ENCODE measurements at regions not wholly inside any gene's neighbourhood (a gene's known extent, or its start where the extent isn't known, plus 50 kb on each side); places are given as distances from the start of the nearest gene placed in this dataset.

DNA sequence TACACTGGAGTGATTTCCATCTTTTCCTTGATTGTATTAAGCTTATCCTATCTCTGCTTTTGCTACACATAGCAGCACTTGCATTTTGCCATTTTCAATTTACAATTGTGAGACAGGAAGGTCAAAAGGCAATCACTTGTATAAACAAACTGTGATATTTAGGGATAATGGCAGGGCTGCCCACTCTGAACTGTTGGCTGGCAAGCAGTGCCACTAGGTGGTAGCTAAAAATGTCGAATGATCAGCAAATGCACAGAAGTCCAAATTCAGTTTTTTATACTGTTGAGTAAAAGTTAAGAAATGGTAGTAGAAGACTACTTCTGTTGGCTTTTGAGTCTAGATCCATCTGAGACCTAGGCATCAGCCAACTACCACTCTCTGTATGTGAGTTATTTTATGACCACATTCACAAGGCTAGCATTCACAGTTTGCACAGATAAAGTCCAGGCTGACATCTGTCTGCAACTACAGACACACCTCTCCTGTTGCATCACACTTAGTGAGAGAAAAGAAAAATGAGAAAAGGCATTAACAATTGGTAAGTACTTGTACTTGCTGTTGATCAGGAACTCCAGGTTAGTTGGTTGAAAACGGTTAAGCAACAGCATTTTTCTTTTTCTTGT is 108.8 kb upstream of the ASTN2 start:
- H3K27me3 ChIP-seq (ENCODE audit: control insufficient read depth, insufficient read depth) = no peaks in the 10 kb centered on the region
- H3K27ac ChIP-seq (ENCODE audit: low read length) = no peak overlapping the region
- H3K4me1 ChIP-seq (ENCODE audit: control insufficient read depth, insufficient read depth, low read length) = no peaks in the 10 kb centered on the region
- 67% methylated on average over 2 of the region's 2 CpGs for WGBS
- H3K9me3 ChIP-seq (ENCODE audit: control insufficient read depth, low read length) = no peaks in the 10 kb centered on the region
- intact Hi-C loops (cut with DNase I) = no loop called here
- no peak overlapping the region for H3K4me3 ChIP-seq (ENCODE audit: low read length)
- DNase-seq (no peak), ATAC-seq (no peak)

DNA sequence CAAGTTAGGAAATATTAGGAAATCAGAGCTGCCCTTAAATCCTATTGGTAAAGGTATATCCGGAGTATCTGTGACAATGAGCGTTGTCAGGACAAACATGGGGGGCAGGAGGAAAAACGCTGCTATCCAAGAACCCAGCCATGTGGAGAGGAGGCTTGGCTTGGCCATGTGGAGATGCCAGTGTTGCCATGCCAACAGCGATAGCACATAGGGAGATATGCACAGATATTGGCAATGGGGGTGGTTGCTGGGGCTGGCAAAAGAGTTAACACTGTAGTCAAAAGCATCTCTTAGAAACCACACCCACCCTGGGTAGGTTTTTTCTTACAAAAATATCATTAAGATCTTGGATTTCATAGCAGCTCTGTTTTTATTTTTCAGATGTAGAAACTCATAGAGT is 106.4 kb upstream of the ASTN2 start:
- H3K9me3 ChIP-seq (ENCODE audit: control insufficient read depth, low read length) = no peaks in the 10 kb centered on the region
- no peak overlapping the region for H3K27ac ChIP-seq (ENCODE audit: low read length)
- intact Hi-C loops (cut with DNase I) = no loop called here
- no peak overlapping the region for H3K4me3 ChIP-seq (ENCODE audit: low read length)
- WGBS = 82% methylated on average over 4 of the region's 4 CpGs
- ATAC-seq (no peak), DNase-seq (no peak)
- no peaks in the 10 kb centered on the region for H3K4me1 ChIP-seq (ENCODE audit: control insufficient read depth, insufficient read depth, low read length)
- H3K27me3 ChIP-seq (ENCODE audit: control insufficient read depth, insufficient read depth) = no peaks in the 10 kb centered on the region

GRCh38 chr9:117516676-117517632 is 102.1 kb upstream of the ASTN2 start:
- WGBS = 62% methylated on average over 4 of the region's 4 CpGs
- Histone ChIP-seq H3K9me3 (ENCODE audit: control insufficient read depth, low read length) (no peaks in the 10 kb centered on the region), H3K27me3 (ENCODE audit: control insufficient read depth, insufficient read depth) (no peaks in the 10 kb centered on the region), H3K4me1 (ENCODE audit: control insufficient read depth, insufficient read depth, low read length) (no peaks in the 10 kb centered on the region), H3K4me3 (ENCODE audit: low read length) (no peak overlapping the region), H3K27ac (ENCODE audit: low read length) (no peak overlapping the region)
- intact Hi-C loops (cut with DNase I) = no loop called here
- DNase-seq (no peak), ATAC-seq (no peak)

DNA sequence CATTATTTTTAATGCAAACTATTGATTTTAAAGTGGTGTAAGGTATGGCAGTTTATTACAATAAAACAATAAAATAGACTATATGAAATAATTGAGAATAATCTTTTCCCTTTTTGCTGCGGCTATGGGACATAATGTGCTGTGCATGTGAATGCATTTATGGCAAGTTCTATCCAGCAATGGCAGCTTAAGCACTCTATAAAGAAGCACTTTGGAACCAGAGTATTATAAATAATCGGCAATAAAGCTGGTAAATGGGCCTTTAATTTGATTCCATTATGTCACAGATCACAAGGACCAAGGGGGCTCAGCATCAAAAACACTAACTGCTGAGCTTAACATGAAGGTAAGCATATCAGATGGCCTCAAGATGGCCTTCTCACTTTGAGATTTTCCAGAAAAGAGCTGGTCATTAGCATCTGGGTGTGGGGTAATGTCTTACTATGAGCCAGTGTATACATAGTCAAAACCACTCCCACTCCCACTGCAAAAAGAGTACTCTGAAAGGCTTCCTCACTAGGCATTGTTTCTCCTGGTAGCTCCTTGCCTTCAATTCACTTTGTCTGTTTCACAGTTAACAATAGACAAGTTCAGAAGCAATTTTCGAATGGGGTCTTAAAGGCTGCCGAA is 97.1 kb upstream of the ASTN2 start:
- H3K9me3 ChIP-seq (ENCODE audit: control insufficient read depth, low read length) = no peaks in the 10 kb centered on the region
- H3K4me1 ChIP-seq (ENCODE audit: control insufficient read depth, insufficient read depth, low read length) = no peaks in the 10 kb centered on the region
- ATAC-seq (no peak), DNase-seq (no peak)
- no peak overlapping the region for H3K27ac ChIP-seq (ENCODE audit: low read length)
- H3K27me3 ChIP-seq (ENCODE audit: control insufficient read depth, insufficient read depth) = no peaks in the 10 kb centered on the region
- intact Hi-C loops (cut with DNase I) = no loop called here
- no peak overlapping the region for H3K4me3 ChIP-seq (ENCODE audit: low read length)
- WGBS = 81% methylated on average over 4 of the region's 4 CpGs

DNA sequence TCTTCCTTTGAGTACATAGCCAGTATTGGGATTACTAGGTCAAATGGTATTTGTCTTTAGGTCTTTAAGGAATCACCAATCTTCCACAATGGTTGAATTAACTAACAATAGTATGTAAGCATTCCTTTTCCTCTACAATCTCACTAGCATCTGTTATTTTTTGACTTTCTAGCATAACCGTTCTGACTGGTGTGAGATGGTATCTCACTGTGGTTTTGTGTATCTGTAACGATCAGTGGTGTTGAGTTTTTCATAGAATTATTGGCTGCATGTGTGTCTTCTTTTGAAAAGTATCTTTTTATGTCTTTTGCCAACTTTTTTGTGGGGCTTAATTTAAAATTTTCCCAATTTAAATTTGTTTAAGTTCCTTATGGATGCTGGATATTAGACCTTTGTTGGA is 81.5 kb upstream of the ASTN2 start:
- intact Hi-C loops (cut with DNase I) = no loop called here
- no peaks in the 10 kb centered on the region for H3K27me3 ChIP-seq (ENCODE audit: control insufficient read depth, insufficient read depth)
- WGBS = 82% methylated on average over 2 of the region's 2 CpGs
- ATAC-seq = no peak
- H3K9me3 ChIP-seq (ENCODE audit: control insufficient read depth, low read length) = no peaks in the 10 kb centered on the region
- H3K4me3 ChIP-seq (ENCODE audit: low read length) = no peak overlapping the region
- DNase-seq = no peak
- no peak overlapping the region for H3K27ac ChIP-seq (ENCODE audit: low read length)
- no peaks in the 10 kb centered on the region for H3K4me1 ChIP-seq (ENCODE audit: control insufficient read depth, insufficient read depth, low read length)

DNA sequence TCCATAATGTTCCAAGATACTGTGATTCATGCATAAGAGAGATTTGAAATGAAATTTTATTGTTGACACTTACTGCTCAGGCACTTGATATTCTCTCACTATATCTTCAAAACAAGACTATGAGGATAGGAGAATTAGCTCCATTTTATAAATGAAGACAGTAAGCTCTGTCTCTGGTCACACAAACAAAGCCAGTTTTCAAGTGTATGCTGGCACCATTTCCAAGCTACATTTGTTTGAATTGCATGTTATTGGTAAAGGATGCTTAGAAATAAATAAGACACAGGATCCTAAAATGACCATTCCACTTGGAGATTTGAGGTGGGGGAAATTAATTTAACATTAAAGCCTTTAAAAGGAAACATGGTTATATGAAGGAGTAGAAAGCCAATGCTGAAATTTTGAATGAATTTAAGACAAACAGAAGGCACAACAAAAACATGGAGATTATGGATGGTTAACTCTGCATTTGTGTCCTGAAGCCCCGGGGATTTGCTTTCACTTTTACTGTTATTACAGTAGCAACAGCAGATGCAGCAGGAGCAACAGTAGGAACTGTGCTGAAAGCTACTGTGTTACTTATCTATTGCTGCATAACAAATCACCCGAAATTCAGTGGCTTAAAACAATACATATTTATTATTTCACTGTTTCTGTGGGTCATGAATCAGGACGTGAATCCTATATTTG is 79.7 kb upstream of the ASTN2 start:
- no peaks in the 10 kb centered on the region for H3K4me1 ChIP-seq (ENCODE audit: control insufficient read depth, insufficient read depth, low read length)
- no peak for DNase-seq
- H3K4me3 ChIP-seq (ENCODE audit: low read length) = peak overlapping the region; percentile 20
- no peaks in the 10 kb centered on the region for H3K27me3 ChIP-seq (ENCODE audit: control insufficient read depth, insufficient read depth)
- H3K27ac ChIP-seq (ENCODE audit: low read length) = no peak overlapping the region
- ATAC-seq = no peak
- intact Hi-C loops (cut with DNase I) = no loop called here
- 27% methylated on average over 3 of the region's 3 CpGs for WGBS
- H3K9me3 ChIP-seq (ENCODE audit: control insufficient read depth, low read length) = no peaks in the 10 kb centered on the region

DNA sequence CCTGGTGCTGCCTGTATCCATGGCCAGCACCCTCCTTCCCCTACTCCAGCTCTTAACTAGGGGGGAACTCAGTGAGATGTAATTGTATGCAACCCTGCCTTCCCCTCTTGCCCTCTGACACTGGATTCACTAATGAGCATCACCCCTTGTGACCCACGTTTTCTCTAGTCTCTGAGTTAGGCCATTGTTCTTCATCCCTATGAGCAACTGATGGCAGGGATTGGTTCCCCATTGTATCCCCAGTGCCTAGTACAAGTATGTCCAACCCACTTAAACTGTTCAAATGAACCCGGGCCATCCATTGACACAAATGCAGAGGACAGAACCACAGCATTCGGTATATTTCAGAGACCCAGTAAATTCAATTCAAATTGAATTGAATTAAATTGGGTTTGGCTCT is 77.6 kb upstream of the ASTN2 start:
- Histone ChIP-seq H3K27ac (ENCODE audit: low read length) (no peak overlapping the region), H3K27me3 (ENCODE audit: control insufficient read depth, insufficient read depth) (no peaks in the 10 kb centered on the region), H3K9me3 (ENCODE audit: control insufficient read depth, low read length) (no peaks in the 10 kb centered on the region), H3K4me3 (ENCODE audit: low read length) (no peak overlapping the region), H3K4me1 (ENCODE audit: control insufficient read depth, insufficient read depth, low read length) (peaks cover 2% of the 10 kb centered on the region)
- intact Hi-C loops (cut with DNase I) = no loop called here
- 80% methylated on average over 3 of the region's 3 CpGs for WGBS
- ATAC-seq = no peak
- DNase-seq = no peak

DNA sequence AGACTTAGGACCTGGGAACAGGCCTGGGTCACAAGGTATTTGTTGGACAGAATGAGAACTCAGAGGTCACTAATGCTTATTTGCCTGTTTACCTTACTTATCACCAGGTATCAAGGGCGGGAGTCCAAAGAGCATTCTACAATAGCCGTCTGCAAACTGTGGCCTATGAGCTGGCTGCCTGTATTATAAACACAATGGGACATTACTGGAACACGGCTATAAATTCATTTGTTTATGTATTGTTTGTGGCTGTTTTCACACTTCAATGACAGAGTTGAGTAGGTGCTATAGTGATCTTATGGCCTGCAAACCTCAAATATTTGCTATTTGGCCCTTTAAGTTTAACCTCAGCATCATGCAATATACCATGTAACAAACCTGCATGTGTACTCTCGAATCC is 76.6 kb upstream of the ASTN2 start:
- DNase-seq (no peak), ATAC-seq (no peak)
- H3K9me3 ChIP-seq (ENCODE audit: control insufficient read depth, low read length) = no peaks in the 10 kb centered on the region
- 72% methylated on average over 4 of the region's 4 CpGs for WGBS
- H3K4me1 ChIP-seq (ENCODE audit: control insufficient read depth, insufficient read depth, low read length) = peaks cover 2% of the 10 kb centered on the region
- no peak overlapping the region for H3K27ac ChIP-seq (ENCODE audit: low read length)
- intact Hi-C loops (cut with DNase I) = no loop called here
- no peaks in the 10 kb centered on the region for H3K27me3 ChIP-seq (ENCODE audit: control insufficient read depth, insufficient read depth)
- H3K4me3 ChIP-seq (ENCODE audit: low read length) = no peak overlapping the region

GRCh38 chr9:117490199-117490598 is 75.3 kb upstream of the ASTN2 start:
- Histone ChIP-seq H3K27ac (ENCODE audit: low read length) (no peak overlapping the region), H3K9me3 (ENCODE audit: control insufficient read depth, low read length) (no peaks in the 10 kb centered on the region), H3K4me3 (ENCODE audit: low read length) (no peak overlapping the region), H3K27me3 (ENCODE audit: control insufficient read depth, insufficient read depth) (no peaks in the 10 kb centered on the region), H3K4me1 (ENCODE audit: control insufficient read depth, insufficient read depth, low read length) (peaks cover 2% of the 10 kb centered on the region)
- DNase-seq = no peak
- ATAC-seq = no peak
- intact Hi-C loops (cut with DNase I) = no loop called here

DNA sequence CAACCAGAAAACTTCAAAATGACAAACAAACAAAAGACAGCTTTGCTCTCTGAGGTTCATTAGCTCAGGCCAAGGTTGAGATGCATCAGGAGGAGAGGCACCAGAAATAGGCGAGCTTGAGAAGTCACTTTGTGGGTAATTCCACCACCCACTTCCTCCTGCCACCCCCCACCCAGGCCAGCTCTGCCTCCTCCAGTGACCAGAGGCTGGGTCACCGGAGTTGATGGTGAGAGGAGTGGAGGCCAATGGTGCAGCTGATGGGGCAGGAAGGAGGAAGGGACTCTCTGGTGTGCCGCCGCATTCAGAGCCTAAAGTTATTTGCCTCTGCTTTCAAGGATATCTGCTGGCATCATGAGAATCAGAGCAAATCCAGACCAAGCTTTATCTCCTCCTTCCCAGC is 73.8 kb upstream of the ASTN2 start:
- DNase-seq (no peak), ATAC-seq (no peak)
- Histone ChIP-seq H3K4me1 (ENCODE audit: control insufficient read depth, insufficient read depth, low read length) (peaks cover 2% of the 10 kb centered on the region), H3K27me3 (ENCODE audit: control insufficient read depth, insufficient read depth) (no peaks in the 10 kb centered on the region), H3K9me3 (ENCODE audit: control insufficient read depth, low read length) (no peaks in the 10 kb centered on the region), H3K27ac (ENCODE audit: low read length) (no peak overlapping the region), H3K4me3 (ENCODE audit: low read length) (no peak overlapping the region)
- intact Hi-C loops (cut with DNase I) = no loop called here
- WGBS = 89% methylated on average over 4 of the region's 4 CpGs
